ENCODE measurements at regions not wholly inside any gene's neighbourhood (a gene's known extent, or its start where the extent isn't known, plus 50 kb on each side); places are given as distances from the start of the nearest gene placed in this dataset.

DNA sequence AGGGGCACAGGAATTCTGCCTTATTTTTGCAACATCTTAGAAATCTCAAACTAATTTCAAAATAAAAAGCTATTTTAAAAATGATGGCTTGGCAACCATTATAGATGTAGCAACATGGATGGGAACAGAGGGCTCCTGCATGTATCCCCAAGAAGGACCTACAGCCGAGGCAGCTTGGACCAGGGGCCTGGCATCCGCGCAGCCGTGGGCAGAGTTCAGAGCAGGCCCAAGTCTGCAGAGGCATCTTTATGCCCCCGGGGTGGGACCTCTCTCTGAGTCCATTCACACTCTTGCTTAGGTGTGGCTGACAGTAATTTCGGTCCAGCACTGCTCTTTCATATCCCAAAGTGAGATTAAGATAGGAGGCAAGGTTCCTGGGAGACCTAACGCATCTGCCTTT, 425.8 kb upstream of the MYT1L start:
- DNase-seq (ENCODE audit: low read depth) = no peak
- TF ChIP-seq, protein P1, sequence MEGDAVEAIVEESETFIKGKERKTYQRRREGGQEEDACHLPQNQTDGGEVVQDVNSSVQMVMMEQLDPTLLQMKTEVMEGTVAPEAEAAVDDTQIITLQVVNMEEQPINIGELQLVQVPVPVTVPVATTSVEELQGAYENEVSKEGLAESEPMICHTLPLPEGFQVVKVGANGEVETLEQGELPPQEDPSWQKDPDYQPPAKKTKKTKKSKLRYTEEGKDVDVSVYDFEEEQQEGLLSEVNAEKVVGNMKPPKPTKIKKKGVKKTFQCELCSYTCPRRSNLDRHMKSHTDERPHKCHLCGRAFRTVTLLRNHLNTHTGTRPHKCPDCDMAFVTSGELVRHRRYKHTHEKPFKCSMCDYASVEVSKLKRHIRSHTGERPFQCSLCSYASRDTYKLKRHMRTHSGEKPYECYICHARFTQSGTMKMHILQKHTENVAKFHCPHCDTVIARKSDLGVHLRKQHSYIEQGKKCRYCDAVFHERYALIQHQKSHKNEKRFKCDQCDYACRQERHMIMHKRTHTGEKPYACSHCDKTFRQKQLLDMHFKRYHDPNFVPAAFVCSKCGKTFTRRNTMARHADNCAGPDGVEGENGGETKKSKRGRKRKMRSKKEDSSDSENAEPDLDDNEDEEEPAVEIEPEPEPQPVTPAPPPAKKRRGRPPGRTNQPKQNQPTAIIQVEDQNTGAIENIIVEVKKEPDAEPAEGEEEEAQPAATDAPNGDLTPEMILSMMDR (IDR thresholded peaks at IDR 0.05; ENCODE audit: insufficient read depth, low read depth, low read length, missing control alignments) = no peak

DNA sequence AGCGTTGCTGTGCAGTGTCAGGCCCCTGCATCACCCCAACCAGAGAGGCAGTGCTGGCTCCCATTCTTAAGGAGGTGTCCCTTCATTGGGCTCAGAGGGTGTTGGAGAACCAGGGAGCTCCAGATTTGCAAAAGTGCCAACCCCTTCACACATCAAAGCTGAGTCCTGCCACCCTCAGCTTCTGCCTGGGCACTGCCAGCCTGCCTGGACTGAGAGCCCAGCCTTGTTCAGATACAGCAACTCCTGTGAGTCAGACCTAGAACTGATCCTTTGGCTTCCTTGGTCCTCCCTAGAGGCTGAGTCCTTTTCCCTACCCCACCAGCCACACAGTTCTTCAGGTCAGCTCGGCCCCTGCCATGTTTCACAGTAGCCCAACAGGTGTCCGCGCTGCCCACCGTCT, 424.9 kb upstream of the MYT1L start:
- H3K4me3 ChIP-seq (ENCODE audit: low read depth, low read length) = no peak overlapping the region
- no peak for DNase-seq (ENCODE audit: low read depth)
- TF ChIP-seq, protein P1 (IDR thresholded peaks at IDR 0.05; ENCODE audit: insufficient read depth, low read depth, low read length, missing control alignments) = no peak

More for the DNA sequence above, 425.8 kb upstream of the MYT1L start:
- no peak overlapping the region for H3K4me3 ChIP-seq (ENCODE audit: low read depth, low read length)

DNA sequence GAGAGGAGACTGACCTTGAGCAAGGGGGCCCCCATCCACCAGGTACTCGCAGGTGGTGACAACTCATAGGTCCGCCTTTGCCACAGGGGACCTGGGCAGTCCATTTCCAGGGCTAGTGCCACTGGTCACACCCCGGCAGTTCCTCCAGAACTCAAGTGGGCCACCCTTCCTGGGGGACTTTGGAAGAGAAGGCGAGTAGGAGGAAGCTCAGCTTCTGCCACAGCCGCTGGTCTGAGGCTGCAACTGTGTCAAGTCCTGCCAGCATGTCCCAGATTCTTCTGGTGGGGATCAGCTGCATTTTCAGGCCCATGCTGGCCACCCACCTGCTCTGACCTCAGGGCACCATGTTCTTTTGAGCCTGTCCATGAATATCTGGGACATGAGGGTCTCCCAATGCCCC, 423.9 kb upstream of the MYT1L start:
- no peak overlapping the region for H3K4me3 ChIP-seq (ENCODE audit: low read depth, low read length)
- TF ChIP-seq, protein P1 (IDR thresholded peaks at IDR 0.05; ENCODE audit: insufficient read depth, low read depth, low read length, missing control alignments) = no peak
- no peak for DNase-seq (ENCODE audit: low read depth)

DNA sequence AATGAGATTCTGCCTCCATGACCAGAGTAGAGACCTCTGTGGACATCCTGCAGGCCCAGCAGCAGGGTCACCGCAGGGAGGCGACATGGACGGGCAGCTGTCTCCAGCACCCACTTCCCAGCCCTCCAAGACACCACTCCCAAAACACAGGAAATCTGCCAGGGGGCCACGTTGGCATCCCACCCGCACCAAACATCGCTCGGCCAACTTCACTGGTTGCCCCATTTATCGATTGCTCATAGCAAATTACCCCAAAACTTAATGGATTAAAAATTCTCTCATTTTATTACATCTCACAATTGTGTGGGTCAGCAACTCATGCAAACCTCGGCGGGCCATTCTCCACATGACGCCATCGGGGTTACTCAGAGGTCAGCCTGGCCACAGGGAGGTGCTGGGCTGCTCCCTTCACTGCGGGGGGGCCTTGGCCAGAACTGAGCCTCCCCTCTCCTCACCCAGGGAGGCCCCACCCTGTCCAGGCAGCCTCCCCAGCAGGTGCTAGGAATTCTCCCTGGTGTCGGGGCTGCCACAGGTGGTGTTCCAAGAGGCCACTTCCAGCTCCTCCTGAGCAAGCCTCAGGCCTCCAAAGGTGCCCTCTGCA, 420.7 kb upstream of the MYT1L start:
- no peak overlapping the region for H3K4me3 ChIP-seq (ENCODE audit: low read depth, low read length)
- TF ChIP-seq, protein P1 (IDR thresholded peaks at IDR 0.05; ENCODE audit: insufficient read depth, low read depth, low read length, missing control alignments) = no peak
- DNase-seq (ENCODE audit: low read depth) = no peak

DNA sequence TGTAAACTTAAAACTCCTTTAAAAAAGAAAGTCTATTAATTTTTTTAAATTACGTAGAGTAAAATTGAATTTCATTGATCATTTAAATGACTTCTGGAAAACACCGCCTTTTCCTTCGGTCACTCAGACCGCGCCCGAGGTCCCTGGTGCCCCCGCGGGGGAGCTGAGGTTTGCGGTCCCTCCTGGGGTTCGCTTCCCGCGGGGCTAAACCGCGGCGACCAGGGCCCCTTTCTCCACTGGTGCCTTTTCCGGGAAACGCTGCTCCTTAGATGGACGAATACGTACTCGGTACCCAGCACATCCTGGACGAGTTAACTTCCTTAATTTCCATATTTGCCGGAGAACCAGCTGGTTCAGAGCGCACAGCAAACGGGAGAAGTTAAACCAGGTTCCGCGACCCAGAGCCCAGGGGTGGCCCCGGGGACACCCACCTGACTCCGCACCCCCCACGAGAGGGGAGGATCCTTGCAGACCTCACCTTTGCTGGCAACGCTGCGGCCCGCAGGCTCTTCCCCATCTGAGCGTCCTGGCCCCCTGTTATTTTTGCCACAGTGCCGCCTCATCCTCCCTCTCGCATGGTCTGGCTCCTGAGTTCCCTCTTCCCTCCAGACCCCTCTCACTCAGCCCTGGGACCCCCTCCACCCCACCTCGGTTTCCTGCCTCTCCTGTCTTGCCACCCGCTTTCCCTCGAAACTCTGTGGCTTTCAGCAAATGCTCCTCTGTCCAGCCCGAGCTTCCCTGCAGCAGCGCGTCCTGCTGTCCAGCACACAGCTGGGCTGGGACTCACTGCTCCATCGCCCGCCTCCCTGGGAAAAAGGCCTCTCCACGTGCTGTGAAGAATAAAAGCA, 420.0 kb upstream of the MYT1L start:
- DNase-seq (ENCODE audit: low read depth) = no peak
- H3K4me3 ChIP-seq (ENCODE audit: low read depth, low read length) = no peak overlapping the region
- TF ChIP-seq, protein P1 (IDR thresholded peaks at IDR 0.05; ENCODE audit: insufficient read depth, low read depth, low read length, missing control alignments) = no peak

DNA sequence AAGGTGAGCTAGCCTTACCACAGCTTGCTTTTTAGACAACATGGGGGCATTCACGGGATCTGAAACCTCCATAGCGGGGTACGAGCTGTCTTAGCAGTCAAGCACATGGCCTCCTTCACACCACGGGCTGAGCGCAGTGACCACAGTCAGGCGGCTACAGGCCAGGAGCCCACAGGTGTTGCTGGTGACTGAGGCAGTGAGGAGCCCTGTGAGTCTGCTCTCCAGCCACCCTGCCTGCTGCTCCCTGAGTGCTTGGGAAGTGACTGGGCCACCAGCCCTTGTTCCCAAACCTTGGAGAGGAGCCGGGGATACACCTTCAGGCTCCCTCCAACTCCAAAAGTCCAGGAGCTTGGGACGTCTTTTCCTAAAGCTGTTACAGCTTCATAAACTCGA, 418.1 kb upstream of the MYT1L start:
- H3K4me3 ChIP-seq (ENCODE audit: low read depth, low read length) = no peak overlapping the region
- TF ChIP-seq, protein P1 (IDR thresholded peaks at IDR 0.05; ENCODE audit: insufficient read depth, low read depth, low read length, missing control alignments) = no peak
- no peak for DNase-seq (ENCODE audit: low read depth)
